Heart left ventricle (tissue), 13 donors: ENCODE measurements at regions not wholly inside any gene's neighbourhood (a gene's known extent, or its start where the extent isn't known, plus 50 kb on each side); places are given as distances from the start of the nearest gene placed in this dataset.

Experiments
- POLR2A ChIP-seq, 2 donors: fragments of 450-650 bp; IDR thresholded peaks; one replicate each; pipeline ENCODE4 v1.6.1; 2017; ENCODE audit warnings: antibody characterized with exemption in 2 of 2, mild to moderate bottlenecking in 2 of 2, moderate library complexity in 2 of 2
- TF ChIP-seq, protein P1 (sequence below), 12 donors: fragments of 200-600 bp; sonication (generic) in 4 of 12; IDR thresholded peaks; one replicate each; pipeline versions ENCODE4 v1.5.0 to v1.8.0; 2018 to 2022; ENCODE audit warnings: antibody characterized with exemption in 12 of 12, mild to moderate bottlenecking in 5 of 12
- donor health status: ischemic (EF 13 %, LVEDD 7.1; RV severe dilation, severe dysfunction).
- donor health status: DM: no; HTN: yes; CAD: no.
- donor health status: DM: no; HTN: no; CAD: no.
- donor health status: ischemic (EF 25% LVEDD 6.9; RV normal size, moderate dysfunction).
- donor health status: ischemic (EF 25% LVEDD 5.7; RV mildly dilated, moderate dysfunction).
- donor health status: ischemic (EF 35%, LVEDD 5.7; RV mildly dilated, moderate dysfunction).
- donor health status: nonischemic (EF 11% LVEDD 7.7; RV severe dilation, severe dysfunction).
- donor health status: DM: yes; HTN: yes; CAD: no.
- donor health status: PGD.
- donor health status: ischemic (EF 29% LVEDD 5.4; RV normal size, mild dysfunction).
- donor health status: nonischemic (EF 23%, LVEDD 6.1; RV moderate dilation, normal function).

- TF ChIP-seq, protein P1, sequence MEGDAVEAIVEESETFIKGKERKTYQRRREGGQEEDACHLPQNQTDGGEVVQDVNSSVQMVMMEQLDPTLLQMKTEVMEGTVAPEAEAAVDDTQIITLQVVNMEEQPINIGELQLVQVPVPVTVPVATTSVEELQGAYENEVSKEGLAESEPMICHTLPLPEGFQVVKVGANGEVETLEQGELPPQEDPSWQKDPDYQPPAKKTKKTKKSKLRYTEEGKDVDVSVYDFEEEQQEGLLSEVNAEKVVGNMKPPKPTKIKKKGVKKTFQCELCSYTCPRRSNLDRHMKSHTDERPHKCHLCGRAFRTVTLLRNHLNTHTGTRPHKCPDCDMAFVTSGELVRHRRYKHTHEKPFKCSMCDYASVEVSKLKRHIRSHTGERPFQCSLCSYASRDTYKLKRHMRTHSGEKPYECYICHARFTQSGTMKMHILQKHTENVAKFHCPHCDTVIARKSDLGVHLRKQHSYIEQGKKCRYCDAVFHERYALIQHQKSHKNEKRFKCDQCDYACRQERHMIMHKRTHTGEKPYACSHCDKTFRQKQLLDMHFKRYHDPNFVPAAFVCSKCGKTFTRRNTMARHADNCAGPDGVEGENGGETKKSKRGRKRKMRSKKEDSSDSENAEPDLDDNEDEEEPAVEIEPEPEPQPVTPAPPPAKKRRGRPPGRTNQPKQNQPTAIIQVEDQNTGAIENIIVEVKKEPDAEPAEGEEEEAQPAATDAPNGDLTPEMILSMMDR (IDR thresholded peaks at IDR 0.05): no peak
- TF ChIP-seq POLR2A (IDR thresholded peaks at IDR 0.05): no peak
Measured at GRCh38 chr1:209370241-209370995, 213.1 kb upstream of the CAMK1G start.
